ENCODE measurements at regions not wholly inside any gene's neighbourhood (a gene's known extent, or its start where the extent isn't known, plus 50 kb on each side); places are given as distances from the start of the nearest gene placed in this dataset.

DNA sequence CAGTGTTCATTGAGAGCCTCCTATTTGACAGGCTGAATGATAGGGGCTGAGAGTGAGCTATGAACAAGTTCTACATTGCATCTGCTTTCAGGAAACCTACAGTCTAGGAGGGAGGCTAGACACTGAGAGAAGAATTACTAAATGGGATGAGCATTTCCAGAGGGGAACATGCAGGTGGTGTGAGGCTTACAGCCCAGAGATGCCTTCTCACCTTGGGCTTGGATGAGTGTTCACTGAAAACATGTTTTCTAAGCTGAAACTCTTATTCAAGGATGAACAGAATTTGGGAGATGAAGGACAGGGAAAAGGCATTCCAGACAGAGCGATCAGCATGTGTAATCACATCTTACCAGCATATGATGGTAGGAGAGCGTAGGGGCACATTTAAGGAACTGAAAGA lies 177.5 kb upstream of the E2F8 start:
- TF ChIP-seq SIN3A (IDR thresholded peaks at IDR 0.05; ENCODE audit: borderline replicate concordance, insufficient read depth, low read length) (no peak), TAF1 (IDR thresholded peaks at IDR 0.05; ENCODE audit: borderline replicate concordance, insufficient read depth, low read length) (no peak)

Measured in PFSK-1 (cell line).